ENCODE measurements at regions not wholly inside any gene's neighbourhood (a gene's known extent, or its start where the extent isn't known, plus 50 kb on each side); places are given as distances from the start of the nearest gene placed in this dataset.

GRCh38 chr2:226378753-226379705 lies 420.6 kb downstream of the IRS1 start:
- no peak for DNase-seq (ENCODE audit: low spot score)

DNA sequence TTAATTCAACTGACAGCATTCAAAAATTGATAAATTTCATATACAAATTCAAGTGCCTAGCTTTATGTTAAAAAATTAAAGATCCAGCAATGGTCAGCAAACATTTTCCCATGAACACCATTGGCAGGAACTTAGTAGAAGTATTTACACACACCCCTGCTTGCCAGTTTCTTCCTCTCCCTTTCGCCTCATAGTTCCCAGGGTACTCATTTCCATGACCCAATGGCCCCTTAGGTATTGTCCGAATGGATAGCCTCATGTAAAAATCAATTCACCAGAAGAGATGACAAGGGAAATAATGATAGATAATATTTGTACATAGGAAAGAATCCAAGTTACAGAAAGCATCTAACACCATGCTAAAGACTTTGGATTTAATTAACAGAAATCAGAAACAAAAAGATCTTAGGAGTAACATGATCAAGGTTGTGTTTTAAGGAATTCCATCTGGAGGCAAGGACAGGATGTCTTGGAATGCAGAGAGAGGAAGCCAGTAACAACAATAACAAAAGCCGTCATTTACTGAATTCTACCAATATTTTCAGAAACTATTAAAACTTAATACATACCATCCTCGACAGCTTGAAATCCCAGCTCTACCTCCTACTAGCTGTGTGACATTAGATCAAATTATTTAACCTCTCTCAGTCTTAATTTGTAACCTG lies 423.0 kb downstream of the IRS1 start:
- DNase-seq (ENCODE audit: low spot score) = no peak

DNA sequence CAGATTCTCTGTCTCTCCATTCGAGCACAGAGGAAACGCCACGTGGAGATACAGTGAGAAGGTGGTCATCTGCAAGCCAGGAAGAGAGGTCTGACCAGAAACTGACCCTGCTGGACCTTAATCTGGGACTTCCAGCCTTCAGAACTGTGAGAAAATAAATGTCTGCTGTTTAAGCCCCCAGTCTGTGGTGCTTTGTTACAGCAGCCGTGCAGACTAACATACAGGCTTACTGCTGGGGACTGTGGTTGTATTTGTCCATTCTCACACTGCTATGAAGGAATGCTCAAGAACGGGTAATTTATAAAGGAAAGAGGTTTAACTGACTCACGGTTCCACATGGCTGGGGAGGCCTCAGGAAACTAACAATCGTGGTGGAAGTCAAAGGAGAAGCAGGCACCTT lies 432.7 kb downstream of the IRS1 start:
- DNase-seq (ENCODE audit: low spot score) = no peak

- DNase-seq (ENCODE audit: low spot score) = no peak
Measured at GRCh38 chr2:226364217-226364616, 435.4 kb downstream of the IRS1 start.

DNA sequence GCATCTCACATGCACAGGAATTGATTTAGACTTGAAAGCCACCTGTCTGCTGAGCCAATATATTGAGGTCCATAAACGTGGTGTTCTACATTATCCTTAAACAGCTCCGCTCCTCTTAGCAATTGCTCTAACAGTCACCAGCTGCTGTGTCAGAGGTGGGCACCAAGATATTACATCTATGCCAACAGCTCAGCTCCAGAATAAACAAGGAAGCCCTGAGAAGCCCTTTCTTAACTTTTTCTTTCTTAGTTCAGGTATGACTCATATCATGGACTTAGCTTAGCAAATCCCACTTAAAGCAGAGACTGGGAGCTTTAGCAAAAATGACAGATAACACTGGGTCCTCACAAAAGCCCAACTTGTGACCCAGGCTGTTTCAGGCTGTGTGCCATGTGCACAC lies 436.6 kb downstream of the IRS1 start:
- no peak for DNase-seq (ENCODE audit: low spot score)

- no peak for DNase-seq (ENCODE audit: low spot score)
Measured at GRCh38 chr2:226360658-226361057, 439.0 kb downstream of the IRS1 start.

- no peak for DNase-seq (ENCODE audit: low spot score)
Measured at GRCh38 chr2:226358688-226359087, 440.9 kb downstream of the IRS1 start.

- DNase-seq (ENCODE audit: low spot score) = no peak
Measured at GRCh38 chr2:226357816-226358215, 441.8 kb downstream of the IRS1 start.

- DNase-seq (ENCODE audit: low spot score) = no peak
Measured at GRCh38 chr2:226355600-226355999, 444.0 kb downstream of the IRS1 start.

DNA sequence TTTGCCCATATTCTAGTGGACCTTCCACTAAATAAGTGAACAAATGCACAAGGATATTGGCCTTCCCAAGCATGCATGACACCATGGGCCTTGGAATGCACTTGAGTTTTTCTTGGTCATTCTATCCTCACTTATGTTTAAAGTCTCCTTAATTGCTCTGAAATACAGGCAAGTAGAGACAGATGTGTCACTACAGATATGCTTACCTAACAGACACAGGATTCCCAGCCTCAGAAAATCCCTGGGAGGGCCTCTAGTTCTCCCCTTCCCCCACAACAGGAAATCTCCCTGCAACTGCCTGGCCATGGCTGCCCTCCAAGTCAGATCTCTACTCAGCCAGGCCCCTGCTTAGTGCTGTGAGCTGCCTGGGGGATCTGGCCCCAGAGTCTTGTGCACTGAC lies 445.2 kb downstream of the IRS1 start:
- DNase-seq (ENCODE audit: low spot score) = no peak

DNA sequence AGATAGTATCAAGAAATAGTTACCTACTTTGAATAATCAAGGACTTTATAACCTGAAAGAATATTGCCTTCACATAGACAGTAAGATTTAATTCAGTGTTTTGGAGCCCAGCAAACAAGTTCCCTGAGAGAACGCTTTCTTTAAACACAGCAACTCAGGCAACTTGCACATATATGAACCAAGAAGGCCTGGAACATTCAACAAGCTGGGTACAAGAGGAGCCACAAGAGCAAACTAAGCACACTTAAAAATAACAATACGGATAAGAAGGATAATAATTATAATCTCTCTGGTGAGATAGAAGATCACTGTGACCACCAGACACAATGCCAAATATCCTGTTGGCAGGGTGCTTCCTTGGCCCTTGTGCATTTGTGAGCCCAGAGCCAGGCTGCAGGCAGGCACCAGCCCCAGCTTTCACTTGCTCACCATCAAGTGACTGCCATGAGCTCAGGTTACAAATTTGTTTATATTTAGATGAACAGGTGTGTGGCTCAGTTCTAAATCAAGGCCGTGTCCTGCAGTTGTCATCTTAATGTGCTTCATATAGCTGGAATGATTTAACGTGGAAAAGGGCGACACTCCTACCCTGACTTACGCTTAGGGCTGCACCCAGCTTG lies 446.6 kb downstream of the IRS1 start:
- DNase-seq (ENCODE audit: low spot score) = no peak

GRCh38 chr2:226351711-226352110 lies 447.9 kb downstream of the IRS1 start:
- DNase-seq (ENCODE audit: low spot score) = no peak

DNA sequence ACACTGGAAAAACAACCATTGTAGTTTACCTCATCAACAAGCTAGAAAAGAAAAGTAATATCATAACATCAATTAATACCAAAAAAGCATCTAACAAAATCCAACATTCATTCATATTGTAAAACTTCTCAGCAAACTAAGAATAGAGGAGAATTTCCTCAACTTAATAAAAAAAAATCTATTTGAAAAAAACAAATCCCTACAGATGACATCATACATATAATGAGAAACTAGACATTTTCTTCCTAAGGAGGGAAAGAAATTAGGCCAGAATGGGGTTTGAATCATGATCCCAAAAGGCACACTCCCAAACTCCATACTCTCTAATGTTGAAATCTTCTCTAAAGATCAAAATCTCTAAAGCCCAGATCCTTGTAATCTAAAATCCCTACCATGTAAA lies 460.0 kb downstream of the IRS1 start:
- no peak for DNase-seq (ENCODE audit: low spot score)

GRCh38 chr2:226338825-226339224 lies 460.8 kb downstream of the IRS1 start:
- no peak for DNase-seq (ENCODE audit: low spot score)

DNA sequence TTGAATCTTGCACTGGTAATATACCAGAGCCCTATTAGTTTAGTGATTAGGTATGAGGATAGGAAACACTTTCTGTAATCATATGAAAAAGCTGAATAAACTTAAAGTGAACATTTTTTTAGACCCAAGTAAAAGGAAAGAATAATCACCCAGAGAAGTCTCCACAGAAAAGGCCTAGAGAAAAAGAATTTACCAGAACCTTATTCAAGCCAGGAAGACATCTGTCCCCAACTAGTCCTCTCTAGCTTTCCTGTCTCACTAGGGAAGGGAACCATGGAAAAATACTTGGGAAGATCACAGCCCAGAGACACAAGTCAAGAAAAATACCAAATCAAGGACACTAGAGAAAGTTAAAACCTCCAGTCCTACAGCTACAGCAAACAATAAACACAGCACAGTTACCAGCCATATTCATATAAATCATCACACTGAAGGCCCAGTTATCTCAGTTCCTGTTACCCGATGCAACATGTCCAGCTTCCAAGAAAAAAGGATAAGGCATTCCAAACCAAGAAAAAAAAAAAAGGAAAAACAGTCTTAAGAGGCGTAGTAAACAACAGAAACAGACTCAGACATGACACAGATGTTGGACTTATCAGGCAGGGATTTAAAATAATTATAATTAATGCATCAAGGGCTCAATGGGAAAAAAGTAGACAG lies 461.5 kb downstream of the IRS1 start:
- no peak for DNase-seq (ENCODE audit: low spot score)

DNA sequence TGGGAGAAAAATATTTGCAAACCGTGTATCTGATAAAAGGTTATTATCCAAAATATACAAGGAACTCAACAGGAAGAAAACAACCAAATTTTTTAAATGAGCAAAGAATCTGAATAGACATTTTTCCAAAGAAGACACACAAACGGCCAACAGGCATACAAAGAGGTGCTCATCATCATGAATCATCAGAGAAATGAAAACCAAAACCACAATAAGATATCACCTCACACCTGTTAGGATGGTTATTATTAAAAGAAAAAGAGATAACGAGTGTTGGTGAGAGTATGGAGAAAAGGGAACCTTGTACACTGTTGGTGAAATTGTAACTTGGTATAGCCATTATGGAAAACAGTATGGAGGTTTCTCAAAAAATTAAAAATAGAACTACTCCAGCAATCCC lies 463.3 kb downstream of the IRS1 start:
- no peak for DNase-seq (ENCODE audit: low spot score)

GRCh38 chr2:226334981-226335720 lies 464.5 kb downstream of the IRS1 start:
- DNase-seq (ENCODE audit: low spot score) = no peak

GRCh38 chr2:226333388-226333787 lies 466.2 kb downstream of the IRS1 start:
- DNase-seq (ENCODE audit: low spot score) = no peak

DNA sequence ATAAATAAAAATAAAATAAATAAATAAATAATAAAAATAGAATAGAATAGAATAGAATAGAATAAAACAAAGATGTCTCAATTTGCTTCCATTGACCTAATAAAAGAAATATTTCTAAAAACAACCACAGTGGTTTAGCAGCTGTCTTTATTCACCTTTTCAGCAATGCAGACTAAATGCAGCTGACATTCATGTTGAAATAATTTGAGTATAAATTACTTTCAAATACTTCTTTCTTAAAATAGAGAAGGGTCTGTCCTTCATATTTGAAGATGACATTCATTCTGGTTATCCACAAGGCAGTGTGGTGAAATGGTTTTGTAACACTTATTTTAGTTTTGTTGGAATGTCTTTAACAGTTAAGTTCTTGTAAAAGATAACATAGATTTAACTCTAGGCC lies 469.4 kb downstream of the IRS1 start:
- DNase-seq (ENCODE audit: low spot score) = no peak

DNA sequence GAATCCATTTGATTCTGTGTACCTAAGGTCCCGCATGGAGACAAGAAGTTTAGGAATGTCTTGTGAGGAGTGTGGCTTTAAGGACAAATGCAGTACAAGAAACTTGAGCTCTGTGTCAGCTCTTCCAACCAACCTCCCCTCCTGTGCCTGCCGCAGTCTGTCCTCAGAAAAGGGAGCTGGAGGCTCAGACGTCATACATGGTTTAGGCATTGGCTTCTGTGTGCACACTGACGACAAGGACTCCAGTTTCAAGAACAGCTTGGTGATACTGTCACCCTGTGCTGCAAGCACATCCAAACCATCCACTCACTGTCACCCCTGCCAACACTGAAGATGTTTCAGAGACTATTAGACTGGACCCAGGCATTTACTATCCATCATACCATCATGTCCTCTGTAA lies 470.4 kb downstream of the IRS1 start:
- no peak for DNase-seq (ENCODE audit: low spot score)

- DNase-seq (ENCODE audit: low spot score) = no peak
Measured at GRCh38 chr2:226327830-226328229, 471.8 kb downstream of the IRS1 start.

DNA sequence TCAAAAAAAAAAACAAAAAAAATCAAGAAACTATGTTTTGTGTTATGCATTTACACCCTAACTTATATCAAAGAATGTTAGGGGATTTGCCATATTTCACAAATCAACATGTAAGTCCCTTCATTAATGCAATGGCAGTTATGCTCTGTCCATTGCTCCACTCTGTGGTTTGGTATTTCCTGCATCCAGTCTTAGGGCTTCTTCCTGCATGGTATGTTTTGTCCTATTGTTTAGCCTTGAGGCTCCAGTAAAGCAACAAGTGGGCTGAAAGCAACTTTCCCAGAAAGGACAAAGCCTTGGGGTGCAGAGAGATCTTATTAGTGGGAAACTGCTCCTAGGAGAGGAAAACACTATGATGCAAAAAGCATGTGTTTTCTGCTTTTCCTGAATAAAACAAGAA lies 474.1 kb downstream of the IRS1 start:
- no peak for DNase-seq (ENCODE audit: low spot score)

All from CD4-positive, alpha-beta T cell treated with Interleukin-15 for 4 hours (primary cell).